Glomerular endothelial cell (primary cell): ENCODE measurements at regions not wholly inside any gene's neighbourhood (a gene's known extent, or its start where the extent isn't known, plus 50 kb on each side); places are given as distances from the start of the nearest gene placed in this dataset.
"Not testable (repeated sequence)": the region's sequence is repeated elsewhere in the genome, so short reads cannot be mapped to it uniquely, and the experiment has no call there.

Experiments
- DNase-seq: peaks from one replicate; pipeline ENCODE4 v3.0.0-alpha.2; 2011; ENCODE audit warnings: low read depth, low spot score; ENCODE audit errors: extremely low read depth

DNA sequence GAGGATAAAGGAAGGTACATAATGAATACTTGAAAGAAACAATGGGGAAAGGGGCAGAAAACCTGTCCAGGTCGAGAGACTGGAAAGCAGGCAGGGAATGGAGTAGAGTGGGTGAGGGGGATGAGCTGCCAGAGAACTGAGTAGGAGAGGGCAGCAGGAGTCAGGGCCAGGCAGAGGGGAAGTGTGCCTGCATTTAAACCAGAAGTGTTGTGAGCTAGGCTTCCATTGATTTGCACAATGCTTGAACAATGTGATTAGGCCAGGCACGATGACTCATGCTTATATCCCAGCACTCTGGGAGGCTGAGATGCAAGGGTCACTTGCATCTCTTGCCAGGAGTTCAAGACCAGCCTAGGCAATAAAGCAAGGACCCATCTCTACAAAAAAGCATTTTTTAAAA lies 332.6 kb downstream of the ANAPC1 start:
- not testable (repeated sequence) for DNase-seq

DNA sequence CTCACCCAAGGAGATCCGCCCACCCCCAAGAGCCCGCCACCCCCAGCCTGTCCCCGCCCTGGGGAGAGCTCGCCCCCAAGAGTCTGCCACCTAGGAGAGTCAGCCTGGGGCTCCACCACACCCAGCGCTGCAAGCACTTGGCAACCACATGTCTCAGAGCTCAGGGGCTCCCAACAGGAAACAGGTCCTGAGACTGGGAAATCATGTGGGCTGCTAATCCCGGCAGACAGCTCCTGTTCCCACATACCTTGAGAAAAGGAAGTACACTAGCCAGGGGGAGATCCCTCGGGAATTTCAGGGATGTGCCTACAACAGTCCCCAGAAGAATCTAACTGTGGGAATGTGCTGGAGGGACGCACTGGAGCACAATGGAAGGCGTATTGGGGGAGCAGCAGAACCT lies 331.4 kb downstream of the ANAPC1 start:
- DNase-seq = not testable (repeated sequence)

DNA sequence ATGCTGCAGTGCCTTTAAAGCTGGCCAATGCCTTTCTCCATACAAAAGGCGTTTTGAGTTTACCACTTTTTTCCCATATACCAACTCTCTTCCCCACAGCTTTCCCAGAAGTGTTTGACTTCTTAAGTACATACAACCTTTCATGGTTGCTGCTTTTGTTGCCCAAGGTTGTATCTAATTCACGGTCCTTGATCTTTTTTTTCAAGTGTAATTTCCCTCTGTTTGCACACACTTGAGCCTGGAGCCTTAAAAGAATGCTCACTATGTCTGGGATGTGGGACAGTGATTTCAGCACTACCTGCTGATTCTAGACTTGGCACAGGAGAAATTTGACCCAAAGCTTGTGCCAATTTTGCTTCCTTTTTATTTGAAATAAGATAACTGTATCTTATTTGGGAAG lies 324.7 kb downstream of the ANAPC1 start:
- DNase-seq = not testable (repeated sequence)

DNA sequence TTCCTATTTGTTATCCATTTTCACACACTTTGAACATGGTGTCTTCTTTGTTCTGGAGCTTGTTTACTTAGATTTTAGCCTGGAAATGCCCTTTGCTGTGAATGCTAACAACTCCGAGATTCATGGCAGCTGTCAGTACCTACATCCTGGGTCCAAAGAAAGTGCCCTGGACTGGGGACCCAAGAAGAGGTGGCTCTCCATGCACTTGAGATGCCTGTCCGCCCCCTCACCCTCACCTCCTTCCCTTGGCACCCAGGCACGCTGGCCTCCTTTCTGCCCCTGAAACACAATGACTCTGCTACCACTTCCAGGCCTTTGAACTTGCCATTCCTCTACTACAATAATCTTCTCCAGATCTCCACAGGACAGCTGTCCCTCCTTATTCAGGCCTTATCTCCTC lies 324.2 kb downstream of the ANAPC1 start:
- DNase-seq = not testable (repeated sequence)

- peak; percentile 62 for DNase-seq
Measured at GRCh38 chr2:111566068-111566467, 317.9 kb downstream of the ANAPC1 start.

DNA sequence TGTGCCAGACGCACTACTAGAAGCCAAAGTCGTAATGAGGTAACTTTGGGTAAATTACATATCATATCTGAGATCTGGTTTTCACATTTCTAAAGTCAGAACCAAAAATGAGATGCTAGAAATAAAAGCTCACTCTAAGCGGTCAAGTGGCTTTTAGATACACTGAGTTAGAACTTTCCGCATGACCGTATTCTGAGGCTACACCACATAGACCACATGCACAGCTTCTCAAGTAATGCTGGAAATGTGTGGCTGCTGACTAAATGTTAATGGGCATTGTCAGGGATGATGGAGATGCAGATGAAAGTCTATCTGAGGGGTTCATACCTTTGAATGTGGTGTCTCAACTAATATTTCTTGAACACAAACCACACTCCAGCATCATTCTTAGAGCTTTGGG lies 316.8 kb downstream of the ANAPC1 start:
- DNase-seq = not testable (repeated sequence)

DNA sequence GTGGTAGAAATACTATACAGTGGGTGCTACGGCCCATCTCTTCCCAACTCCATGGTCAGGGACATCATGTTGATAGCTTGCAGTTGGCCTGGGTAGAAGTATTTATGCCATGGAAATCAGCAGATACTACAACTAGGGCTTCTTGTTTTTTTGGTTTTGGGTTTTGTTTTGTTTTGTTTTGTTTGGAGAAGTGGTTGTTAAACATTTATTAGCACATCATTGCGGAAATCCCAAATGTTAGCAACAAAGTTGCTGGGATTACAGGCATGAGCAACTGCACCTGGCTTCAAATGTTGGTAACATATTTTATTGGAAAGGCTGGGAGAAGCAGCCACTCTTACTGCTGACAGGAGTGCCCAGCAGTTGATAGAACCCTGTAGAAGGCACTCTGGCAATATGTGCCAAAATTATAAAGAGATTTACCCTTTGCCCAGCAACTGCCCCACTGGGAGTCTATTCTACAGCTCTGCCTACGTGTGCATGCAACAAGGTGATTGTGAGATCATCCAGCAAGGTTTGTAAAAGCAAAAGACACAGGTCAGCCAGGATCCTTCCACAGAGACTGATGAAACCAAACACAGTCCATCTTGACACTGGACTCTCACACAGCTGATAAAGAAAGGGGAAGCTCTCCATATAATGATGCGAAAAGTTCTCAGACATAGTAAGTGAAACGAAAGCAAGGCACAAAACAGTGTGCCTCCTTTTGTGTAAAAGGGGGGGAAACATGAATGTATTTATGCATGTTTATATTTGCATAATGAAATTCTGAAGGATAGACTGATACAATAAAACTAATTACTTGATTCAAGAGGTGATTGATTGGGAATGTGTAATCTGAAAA lies 314.4 kb downstream of the ANAPC1 start:
- not testable (repeated sequence) for DNase-seq

DNA sequence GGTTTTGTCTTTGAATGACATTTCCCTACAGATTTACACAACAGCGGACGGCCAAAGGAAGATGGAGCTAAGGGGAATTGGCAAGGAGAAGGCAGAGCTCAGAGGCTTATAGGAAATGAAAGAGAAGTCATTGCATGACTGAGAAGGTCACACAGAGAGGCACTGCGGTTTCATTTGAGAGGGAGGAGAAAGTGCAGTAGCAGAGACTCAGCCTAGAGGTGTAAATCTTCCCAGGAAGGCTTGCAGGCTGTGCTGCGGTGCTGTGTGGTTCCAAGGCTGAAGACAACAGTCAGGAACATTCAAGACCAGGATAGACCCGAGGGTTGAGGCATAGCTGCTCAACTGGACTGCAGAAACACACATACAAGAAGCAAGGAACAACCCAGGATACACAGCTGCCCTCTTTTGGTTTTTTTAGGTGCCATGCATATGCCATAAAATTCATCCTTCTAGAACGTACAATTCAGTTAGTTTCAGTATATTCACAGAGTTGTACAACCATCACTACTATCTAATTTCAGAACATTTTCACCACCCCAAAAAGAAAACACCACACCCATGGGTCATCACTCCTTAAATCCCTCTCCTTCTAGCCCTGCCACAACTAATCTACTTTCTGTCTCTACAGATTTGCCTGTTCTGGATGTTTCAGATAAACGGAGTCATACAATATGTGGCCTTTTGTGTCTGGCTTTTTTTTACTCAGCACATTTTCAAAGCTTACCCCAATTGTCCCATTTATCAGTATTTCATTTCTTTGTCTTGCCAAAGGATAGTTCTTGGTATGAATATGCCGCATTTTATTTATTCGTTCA lies 313.5 kb downstream of the ANAPC1 start:
- DNase-seq = not testable (repeated sequence)

DNA sequence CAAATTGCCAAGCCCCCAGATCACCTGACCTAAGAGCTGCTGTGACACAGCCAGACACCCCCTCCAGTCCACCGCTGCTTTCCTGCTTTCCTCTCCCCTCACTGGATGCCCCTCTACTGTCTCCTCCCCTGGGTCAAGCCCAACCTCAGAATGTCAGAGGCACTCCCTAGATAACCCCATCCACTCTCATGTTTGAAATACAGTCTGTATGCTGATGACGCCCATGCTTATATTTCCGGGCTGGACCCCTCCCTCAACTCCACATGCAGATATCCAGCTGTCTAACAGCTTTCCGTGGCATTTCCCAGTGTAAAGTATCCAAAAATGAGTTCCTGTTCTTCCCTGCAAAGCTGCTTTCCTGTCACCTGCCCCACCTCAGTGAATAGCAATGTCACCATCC lies 309.2 kb downstream of the ANAPC1 start:
- not testable (repeated sequence) for DNase-seq

DNA sequence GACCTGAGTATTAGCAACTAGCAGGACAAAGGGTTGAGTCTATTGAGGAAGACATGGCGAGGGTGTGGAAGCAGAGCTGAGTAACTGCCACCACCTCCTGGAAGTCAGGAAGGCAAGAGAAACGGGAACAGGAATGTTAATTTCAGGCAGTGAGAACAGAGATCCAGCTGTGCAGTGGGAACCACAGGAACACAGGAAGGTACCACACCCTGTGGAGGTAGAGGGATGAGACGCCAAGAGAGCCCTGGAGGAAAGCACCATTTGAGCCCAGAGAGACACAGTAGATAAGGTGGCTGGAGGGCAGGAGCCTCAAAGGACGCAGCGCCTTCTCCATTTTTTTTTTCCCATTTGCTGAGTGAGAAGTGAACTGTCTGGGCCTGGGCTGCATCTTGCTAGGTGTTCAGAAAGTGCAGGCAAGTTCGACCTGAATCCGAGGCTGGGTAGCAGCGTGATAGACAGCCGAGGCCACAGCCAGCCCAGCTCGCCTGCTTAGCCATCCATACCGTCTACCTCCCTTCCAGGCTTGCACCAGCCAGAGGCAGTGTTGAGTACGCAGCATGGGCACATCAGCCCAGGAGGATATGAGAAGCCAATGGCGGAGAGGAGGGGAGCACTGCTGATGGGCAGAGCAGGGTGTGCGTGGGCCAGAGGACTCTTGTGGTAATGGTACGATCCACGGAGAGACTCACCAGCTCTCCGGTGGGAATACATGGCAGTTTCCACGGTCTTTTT lies 306.7 kb downstream of the ANAPC1 start:
- DNase-seq = not testable (repeated sequence)

DNA sequence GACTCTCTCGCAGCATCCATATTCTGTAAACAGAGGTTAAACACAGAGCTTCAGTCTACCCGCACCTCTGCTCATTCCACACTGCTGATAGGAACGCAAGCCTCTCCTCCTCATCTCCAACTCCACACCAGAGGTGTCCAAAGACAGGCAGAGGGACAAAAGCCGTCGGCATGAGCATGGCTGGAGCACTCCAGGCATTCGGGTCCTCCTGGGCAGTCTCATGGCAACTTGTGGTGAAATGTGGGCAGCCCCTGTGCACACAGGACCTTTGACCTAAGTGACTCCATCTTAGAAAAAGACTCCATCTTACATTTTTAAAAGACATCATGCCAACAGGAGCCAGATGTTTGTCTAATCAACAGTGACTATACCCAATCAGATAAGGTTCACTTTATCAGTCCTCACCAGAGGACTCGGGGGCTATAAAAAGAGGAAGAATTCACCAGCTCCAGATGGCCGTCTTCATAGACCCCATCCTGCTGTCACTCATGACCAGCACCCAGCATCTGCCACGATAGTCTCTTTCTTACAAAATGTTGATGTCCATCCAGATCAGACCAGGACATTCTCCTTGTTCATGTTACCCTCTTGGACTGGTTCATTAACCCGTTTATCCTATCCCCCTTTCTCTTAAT lies 304.4 kb downstream of the ANAPC1 start:
- not testable (repeated sequence) for DNase-seq

DNA sequence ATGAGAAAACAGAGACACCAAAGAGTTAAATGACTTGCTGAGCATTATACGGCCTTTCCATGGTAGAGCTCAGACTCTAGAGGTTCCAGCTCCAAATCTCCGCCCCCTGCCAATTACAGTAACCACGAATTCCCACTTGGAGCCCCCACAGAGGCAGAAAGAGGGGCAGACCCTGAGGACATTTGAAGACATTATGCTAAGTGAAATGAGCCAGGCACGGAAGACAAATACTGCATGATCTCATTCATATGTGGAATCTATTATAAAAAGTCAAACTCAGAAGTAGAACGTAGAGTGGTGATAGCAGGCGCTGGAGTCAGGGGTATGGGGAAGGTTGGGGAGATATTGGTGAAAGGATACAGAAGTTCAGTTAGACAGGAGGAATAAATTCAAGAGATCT lies 303.4 kb downstream of the ANAPC1 start:
- not testable (repeated sequence) for DNase-seq

DNA sequence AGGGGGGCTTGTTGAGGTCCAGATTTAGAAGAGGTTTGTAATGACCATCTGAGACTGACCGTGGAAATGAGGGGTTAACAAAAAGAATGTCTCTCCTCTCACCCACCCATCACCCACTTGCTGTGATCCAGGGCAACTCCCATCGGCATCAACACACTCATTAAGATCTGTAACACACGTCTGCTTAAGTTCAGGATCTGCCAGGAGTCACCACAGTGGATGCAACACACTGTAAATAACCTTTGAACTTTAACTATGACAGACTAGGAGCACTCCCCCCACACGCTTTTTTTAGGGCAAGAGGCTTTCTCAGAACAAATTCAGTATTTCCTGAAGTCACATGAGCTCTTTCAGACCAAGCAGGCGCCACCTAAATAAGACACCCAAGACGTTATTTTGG lies 301.9 kb downstream of the ANAPC1 start:
- DNase-seq = not testable (repeated sequence)

GRCh38 chr2:111583480-111583879 lies 300.5 kb downstream of the ANAPC1 start:
- not testable (repeated sequence) for DNase-seq

DNA sequence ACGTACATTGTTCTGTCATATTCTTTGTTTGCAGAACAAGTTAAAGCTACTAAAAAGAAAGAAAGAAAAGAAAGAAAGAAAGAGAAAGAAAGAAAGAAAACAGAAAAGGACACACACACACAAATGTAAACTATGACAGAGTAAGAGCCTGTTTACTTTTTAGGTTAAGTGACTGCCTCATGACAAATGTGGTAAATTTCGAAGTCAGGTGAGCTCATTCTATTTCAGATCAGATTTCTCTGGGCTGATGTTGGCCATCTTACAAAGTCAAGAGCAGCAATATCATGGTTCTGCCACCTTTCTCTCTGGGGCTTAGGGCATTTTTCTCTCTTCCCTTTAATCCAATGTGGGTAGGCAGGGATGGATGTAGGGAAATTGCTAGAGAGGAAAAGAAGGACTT lies 299.5 kb downstream of the ANAPC1 start:
- not testable (repeated sequence) for DNase-seq

DNA sequence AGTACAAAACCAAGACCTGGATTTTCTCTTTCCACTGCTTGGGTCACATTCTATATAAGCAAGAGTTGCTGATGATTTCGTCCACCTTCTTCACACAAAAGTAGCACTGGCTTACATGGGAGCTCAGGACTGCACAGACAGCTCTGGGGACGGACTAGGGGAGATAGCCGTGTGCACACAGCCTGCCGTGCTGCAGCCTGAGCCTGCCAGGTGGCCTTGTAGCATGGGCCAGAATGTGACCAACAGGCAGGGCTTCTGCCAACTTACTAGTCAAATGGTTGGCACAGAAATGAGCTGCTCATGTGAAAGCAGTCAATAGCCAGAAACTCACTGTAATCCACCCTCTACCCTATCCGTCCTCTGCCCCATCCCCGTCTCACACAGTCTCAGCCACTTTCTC lies 299.0 kb downstream of the ANAPC1 start:
- DNase-seq = not testable (repeated sequence)

GRCh38 chr2:111586014-111586413 lies 298.0 kb downstream of the ANAPC1 start:
- DNase-seq = not testable (repeated sequence)

DNA sequence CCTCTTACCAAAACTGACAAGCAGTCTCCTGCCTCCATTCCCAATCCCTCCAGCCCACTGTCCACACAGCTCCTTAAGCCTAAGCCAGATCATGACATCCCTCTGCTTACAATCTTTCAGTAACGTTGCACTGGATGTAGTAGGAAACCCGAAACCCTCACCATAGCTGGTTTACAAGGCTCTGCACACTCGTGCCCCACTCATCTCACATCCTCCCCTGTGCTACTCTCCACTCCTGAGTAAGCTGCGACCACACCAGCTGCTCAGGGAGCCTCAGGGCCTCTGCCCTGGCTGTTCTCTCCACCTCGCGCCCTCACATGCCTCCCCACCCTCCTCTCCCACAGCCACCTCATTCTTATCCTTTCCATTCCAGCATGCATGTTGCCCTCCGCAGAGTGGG lies 288.9 kb downstream of the ANAPC1 start:
- not testable (repeated sequence) for DNase-seq

GRCh38 chr2:111596808-111597705 lies 286.9 kb downstream of the ANAPC1 start:
- DNase-seq = not testable (repeated sequence)
